Mammary epithelial cell (primary cell): ENCODE measurements at regions not wholly inside any gene's neighbourhood (a gene's known extent, or its start where the extent isn't known, plus 50 kb on each side); places are given as distances from the start of the nearest gene placed in this dataset.

Source experiments
- CTCF ChIP-seq, 2 donors: IDR thresholded peaks in 1 of 2; conservative IDR thresholded peaks in 1 of 2; 2 replicates each; pipeline ENCODE4 v1.5.1; 2011 to 2012; ENCODE audit warnings: inconsistent platforms in 2 of 2, low read length in 2 of 2, mild to moderate bottlenecking in 2 of 2, control low read depth in 1 of 2, low read depth in 1 of 2; ENCODE audit not compliant: insufficient read depth in 1 of 2; ENCODE audit errors: extremely low read depth in 1 of 2
- EZH2 ChIP-seq: IDR thresholded peaks from 2 replicates; pipeline ENCODE4 v1.6.1; 2012; ENCODE audit warnings: low read length, inconsistent platforms, borderline replicate concordance

- TF ChIP-seq EZH2 (no peak), CTCF (conservative IDR thresholded peaks at IDR 0.05 in 1 of 2, IDR thresholded peaks at IDR 0.05 in 1 of 2; ENCODE audit: extremely low read depth in 1 of 2, insufficient read depth in 1 of 2, low read depth in 1 of 2, low read length in 2 of 2) (no peak)
Measured at GRCh38 chr7:22618528-22618927, 108.5 kb upstream of the IL6 start.
